Nephron (organoid): ENCODE measurements at regions not wholly inside any gene's neighbourhood (a gene's known extent, or its start where the extent isn't known, plus 50 kb on each side); places are given as distances from the start of the nearest gene placed in this dataset.

ENCODE experiments used
- H3K27ac Mint-ChIP-seq, 3 experiments: 2 replicates each; pipeline ENCODE4 v1.8.0; 2020; ENCODE audit warnings: mixed read lengths in 3 of 3, mild to moderate bottlenecking in 2 of 3, moderate library complexity in 1 of 3
- H3K27me3 Mint-ChIP-seq: 2 replicates; pipeline ENCODE4 v1.8.0; 2021; ENCODE audit warnings: low read depth, mild to moderate bottlenecking, moderate library complexity, mixed read lengths
- H3K36me3 Mint-ChIP-seq: 2 replicates; pipeline ENCODE4 v1.8.0; 2020; ENCODE audit warnings: low read depth, mixed read lengths
- H3K4me1 Mint-ChIP-seq: 2 replicates; pipeline ENCODE4 v1.8.0; 2020; ENCODE audit warnings: mixed read lengths
- H3K4me3 Mint-ChIP-seq, 3 experiments: 2 replicates each; pipeline ENCODE4 v1.8.0; 2020; ENCODE audit warnings: mild to moderate bottlenecking in 3 of 3, mixed read lengths in 3 of 3, moderate library complexity in 2 of 3
- H3K9me3 Mint-ChIP-seq: 2 replicates; pipeline ENCODE4 v1.8.0; 2020; ENCODE audit warnings: mixed read lengths
- TF ChIP-seq, protein P1 (sequence below), 3 experiments: fragments of 200-600 bp; sonication (generic); IDR thresholded peaks; one replicate each; pipeline ENCODE4 v1.5.0; 2021; ENCODE audit warnings: antibody characterized with exemption in 3 of 3; ENCODE audit not compliant: unreplicated experiment in 3 of 3

- Mint-ChIP-seq H3K4me3 (no peak overlapping the region), H3K27ac (no peak overlapping the region), H3K36me3 (no peaks in the 10 kb centered on the region), H3K27me3 (peaks cover 5% of the 10 kb centered on the region), H3K4me1 (no peaks in the 10 kb centered on the region), H3K9me3 (no peaks in the 10 kb centered on the region)
- TF ChIP-seq, protein P1, sequence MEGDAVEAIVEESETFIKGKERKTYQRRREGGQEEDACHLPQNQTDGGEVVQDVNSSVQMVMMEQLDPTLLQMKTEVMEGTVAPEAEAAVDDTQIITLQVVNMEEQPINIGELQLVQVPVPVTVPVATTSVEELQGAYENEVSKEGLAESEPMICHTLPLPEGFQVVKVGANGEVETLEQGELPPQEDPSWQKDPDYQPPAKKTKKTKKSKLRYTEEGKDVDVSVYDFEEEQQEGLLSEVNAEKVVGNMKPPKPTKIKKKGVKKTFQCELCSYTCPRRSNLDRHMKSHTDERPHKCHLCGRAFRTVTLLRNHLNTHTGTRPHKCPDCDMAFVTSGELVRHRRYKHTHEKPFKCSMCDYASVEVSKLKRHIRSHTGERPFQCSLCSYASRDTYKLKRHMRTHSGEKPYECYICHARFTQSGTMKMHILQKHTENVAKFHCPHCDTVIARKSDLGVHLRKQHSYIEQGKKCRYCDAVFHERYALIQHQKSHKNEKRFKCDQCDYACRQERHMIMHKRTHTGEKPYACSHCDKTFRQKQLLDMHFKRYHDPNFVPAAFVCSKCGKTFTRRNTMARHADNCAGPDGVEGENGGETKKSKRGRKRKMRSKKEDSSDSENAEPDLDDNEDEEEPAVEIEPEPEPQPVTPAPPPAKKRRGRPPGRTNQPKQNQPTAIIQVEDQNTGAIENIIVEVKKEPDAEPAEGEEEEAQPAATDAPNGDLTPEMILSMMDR (IDR thresholded peaks at IDR 0.05; ENCODE audit: unreplicated experiment in 3 of 3) = no peak
These were observed 694.9 kb downstream of the GALR1 start for GRCh38 chr18:77944533-77944932.

DNA sequence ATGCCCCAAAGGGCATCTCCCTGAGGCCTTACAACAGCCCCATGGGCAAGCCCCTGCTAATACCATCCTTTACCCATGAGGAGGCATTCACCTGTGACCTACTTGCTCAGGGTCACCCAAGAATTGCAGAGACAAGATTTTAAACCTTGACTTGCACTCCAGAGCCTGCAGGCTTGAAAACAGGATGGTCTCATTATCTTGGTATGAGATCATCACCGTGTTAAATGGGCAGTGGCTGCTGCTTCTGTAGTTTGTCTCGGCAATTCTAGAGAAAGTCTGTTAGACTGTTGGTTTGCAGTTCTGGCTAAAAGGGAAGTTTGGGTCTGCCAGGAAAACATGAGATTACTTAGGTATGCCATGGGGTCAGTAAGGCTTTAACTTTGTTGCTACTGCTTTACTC, 698.9 kb downstream of the GALR1 start:
- no peaks in the 10 kb centered on the region for H3K4me1 Mint-ChIP-seq
- H3K36me3 Mint-ChIP-seq = no peaks in the 10 kb centered on the region
- H3K9me3 Mint-ChIP-seq = no peaks in the 10 kb centered on the region
- peaks cover 3% of the 10 kb centered on the region for H3K27me3 Mint-ChIP-seq
- no peak overlapping the region for H3K27ac Mint-ChIP-seq
- no peak overlapping the region for H3K4me3 Mint-ChIP-seq
- TF ChIP-seq, protein P1 (IDR thresholded peaks at IDR 0.05; ENCODE audit: unreplicated experiment in 3 of 3) = no peak

DNA sequence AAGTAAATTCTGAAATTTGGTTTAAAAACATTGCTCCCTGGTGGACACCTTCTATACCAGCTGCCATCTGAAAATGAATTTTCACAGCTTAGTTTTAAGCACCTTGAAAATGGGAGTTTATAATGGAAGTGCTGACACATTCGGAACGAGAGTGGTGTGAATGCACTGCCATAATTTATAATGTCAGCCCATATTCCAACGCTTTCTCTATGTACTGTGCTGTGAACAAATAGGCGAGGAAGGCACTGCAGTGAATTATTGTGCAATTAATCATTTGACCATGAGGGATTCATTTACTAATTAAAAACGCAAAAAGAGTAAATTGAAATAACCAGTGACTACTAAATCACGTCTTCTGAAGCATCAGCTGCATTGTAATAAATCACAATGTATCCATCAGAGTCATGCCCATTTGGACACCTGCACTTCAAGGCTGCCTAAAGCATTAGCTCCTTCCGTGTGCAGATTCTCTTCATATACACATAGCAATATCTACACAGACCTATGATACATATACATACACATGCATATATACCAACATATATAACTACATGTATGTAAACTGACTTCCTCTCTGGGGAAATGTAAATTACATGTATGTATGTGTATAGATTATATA, 699.8 kb downstream of the GALR1 start:
- Mint-ChIP-seq H3K4me3 (no peak overlapping the region), H3K9me3 (no peaks in the 10 kb centered on the region), H3K36me3 (no peaks in the 10 kb centered on the region), H3K27me3 (peaks cover 5% of the 10 kb centered on the region), H3K4me1 (no peaks in the 10 kb centered on the region), H3K27ac (peak overlapping the region in 1 of 3 experiments; percentile 17)
- TF ChIP-seq, protein P1 (IDR thresholded peaks at IDR 0.05; ENCODE audit: unreplicated experiment in 3 of 3) = peak in 2 of 3 experiments; percentile 15 to 27

DNA sequence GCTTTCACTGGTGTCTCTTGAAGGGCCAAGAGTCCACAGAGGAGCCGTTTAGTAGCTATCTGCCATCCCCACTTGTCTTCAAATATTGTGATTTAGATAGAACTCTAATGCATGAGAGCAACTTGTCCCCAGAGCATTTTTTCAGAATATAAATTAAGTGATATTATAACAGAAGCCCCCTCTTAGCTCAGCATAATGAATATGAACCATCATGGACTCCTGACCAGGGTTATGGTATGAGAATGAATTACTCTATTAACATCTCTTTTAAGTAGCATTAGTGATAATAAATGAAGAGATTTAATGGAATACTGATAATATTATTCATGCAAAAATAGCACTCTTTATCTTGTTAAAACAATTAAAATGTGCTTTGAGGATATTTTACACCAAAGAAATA, 709.6 kb downstream of the GALR1 start:
- Mint-ChIP-seq H3K9me3 (peaks cover 3% of the 10 kb centered on the region), H3K27ac (no peak overlapping the region), H3K36me3 (no peaks in the 10 kb centered on the region), H3K4me3 (no peak overlapping the region), H3K27me3 (peaks cover 5% of the 10 kb centered on the region), H3K4me1 (no peaks in the 10 kb centered on the region)
- TF ChIP-seq, protein P1 (IDR thresholded peaks at IDR 0.05; ENCODE audit: unreplicated experiment in 3 of 3) = no peak

- Mint-ChIP-seq H3K4me3 (no peak overlapping the region), H3K9me3 (peaks cover 3% of the 10 kb centered on the region), H3K4me1 (no peaks in the 10 kb centered on the region), H3K27ac (no peak overlapping the region), H3K27me3 (peaks cover 4% of the 10 kb centered on the region), H3K36me3 (no peaks in the 10 kb centered on the region)
- TF ChIP-seq, protein P1 (IDR thresholded peaks at IDR 0.05; ENCODE audit: unreplicated experiment in 3 of 3) = no peak
These were observed 711.3 kb downstream of the GALR1 start for GRCh38 chr18:77960791-77961410.

DNA sequence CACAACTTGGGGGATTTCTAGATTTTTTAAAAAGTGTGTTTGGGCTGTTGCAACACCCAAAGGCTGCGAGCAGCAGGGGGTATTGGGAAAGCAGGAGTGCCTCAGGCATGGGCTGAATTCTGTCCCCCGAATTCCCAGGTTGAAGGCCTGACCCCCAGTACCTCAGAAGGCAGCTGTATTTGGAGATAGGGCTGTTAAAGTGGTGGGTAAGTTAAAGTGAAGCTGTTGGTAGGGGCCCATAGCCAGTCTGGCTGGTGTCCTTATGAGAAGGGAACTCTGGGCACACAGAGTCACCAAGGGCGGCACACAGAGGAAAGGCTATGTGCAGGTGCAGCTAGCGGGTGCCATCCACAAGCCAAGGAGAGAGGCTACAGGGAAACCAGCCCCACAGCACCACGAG, 717.4 kb downstream of the GALR1 start:
- H3K9me3 Mint-ChIP-seq = no peaks in the 10 kb centered on the region
- TF ChIP-seq, protein P1 (IDR thresholded peaks at IDR 0.05; ENCODE audit: unreplicated experiment in 3 of 3) = no peak
- H3K4me1 Mint-ChIP-seq = no peaks in the 10 kb centered on the region
- H3K36me3 Mint-ChIP-seq = no peaks in the 10 kb centered on the region
- peaks cover 7% of the 10 kb centered on the region for H3K27me3 Mint-ChIP-seq
- no peak overlapping the region for H3K4me3 Mint-ChIP-seq
- H3K27ac Mint-ChIP-seq = no peak overlapping the region
